ENCODE measurements at regions not wholly inside any gene's neighbourhood (a gene's known extent, or its start where the extent isn't known, plus 50 kb on each side); places are given as distances from the start of the nearest gene placed in this dataset.

DNA sequence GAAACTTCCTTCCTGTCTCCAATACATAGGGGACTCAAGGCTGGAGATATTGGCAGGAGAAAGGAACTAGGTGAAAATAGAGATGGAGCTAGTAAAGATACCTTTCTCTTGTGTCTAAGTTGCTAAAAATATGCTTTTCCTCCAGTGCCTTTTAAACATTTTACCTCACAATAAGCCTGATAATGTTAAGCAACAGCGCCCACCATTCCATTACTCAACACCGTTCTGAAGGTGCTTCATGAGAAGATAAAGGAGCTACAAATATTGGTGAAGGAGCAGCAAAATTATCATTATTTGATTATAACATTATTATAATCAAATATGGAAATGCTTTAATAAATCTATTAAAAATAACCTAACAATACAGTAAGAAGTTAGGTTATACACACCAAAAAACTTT, 83.6 kb upstream of the BARX2 start:
- Histone ChIP-seq H3K36me3 (no peaks in the 10 kb centered on the region), H3K4me3 (no peak overlapping the region), H3K27ac (no peak overlapping the region), H3K27me3 (no peaks in the 10 kb centered on the region), H3K4me1 (no peaks in the 10 kb centered on the region), H3K9me3 (no peaks in the 10 kb centered on the region)
- DNase-seq (ENCODE audit: low spot score in 2 of 2) = no peak
- WGBS = 85% methylated on average over 2 of the region's 2 CpGs
- TF ChIP-seq, protein P1, sequence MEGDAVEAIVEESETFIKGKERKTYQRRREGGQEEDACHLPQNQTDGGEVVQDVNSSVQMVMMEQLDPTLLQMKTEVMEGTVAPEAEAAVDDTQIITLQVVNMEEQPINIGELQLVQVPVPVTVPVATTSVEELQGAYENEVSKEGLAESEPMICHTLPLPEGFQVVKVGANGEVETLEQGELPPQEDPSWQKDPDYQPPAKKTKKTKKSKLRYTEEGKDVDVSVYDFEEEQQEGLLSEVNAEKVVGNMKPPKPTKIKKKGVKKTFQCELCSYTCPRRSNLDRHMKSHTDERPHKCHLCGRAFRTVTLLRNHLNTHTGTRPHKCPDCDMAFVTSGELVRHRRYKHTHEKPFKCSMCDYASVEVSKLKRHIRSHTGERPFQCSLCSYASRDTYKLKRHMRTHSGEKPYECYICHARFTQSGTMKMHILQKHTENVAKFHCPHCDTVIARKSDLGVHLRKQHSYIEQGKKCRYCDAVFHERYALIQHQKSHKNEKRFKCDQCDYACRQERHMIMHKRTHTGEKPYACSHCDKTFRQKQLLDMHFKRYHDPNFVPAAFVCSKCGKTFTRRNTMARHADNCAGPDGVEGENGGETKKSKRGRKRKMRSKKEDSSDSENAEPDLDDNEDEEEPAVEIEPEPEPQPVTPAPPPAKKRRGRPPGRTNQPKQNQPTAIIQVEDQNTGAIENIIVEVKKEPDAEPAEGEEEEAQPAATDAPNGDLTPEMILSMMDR (IDR thresholded peaks at IDR 0.05) = no peak
- TF ChIP-seq POLR2A (IDR thresholded peaks at IDR 0.05) = no peak
- no peak for TF ChIP-seq POLR2AphosphoS5 (IDR thresholded peaks at IDR 0.05)
- TF ChIP-seq EP300 (IDR thresholded peaks at IDR 0.05) = no peak

DNA sequence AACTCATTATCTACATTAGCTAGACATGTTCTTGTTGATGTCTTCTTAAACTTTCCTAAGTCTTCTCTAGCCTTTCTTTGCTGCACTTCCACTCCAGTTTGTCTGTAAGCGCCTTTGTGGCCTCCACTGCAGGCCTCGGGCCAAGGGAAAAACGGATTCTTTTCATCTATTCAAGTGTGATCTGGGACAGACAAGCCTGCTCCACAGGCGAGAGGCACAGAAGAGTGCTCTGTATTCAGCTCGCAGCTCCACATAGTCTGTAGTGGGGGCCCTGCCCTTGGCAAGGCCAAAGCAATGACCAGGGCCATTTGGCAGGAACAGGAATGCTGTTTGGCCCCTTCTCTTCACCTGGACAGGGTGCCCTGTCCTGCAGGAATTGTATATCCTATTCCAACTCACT, 84.1 kb upstream of the BARX2 start:
- Histone ChIP-seq H3K4me3 (no peak overlapping the region), H3K27me3 (no peaks in the 10 kb centered on the region), H3K4me1 (no peaks in the 10 kb centered on the region), H3K36me3 (no peaks in the 10 kb centered on the region), H3K9me3 (no peaks in the 10 kb centered on the region), H3K27ac (no peak overlapping the region)
- WGBS = 59% methylated on average over 5 of the region's 5 CpGs
- TF ChIP-seq POLR2AphosphoS5 (IDR thresholded peaks at IDR 0.05) (no peak), POLR2A (IDR thresholded peaks at IDR 0.05) (no peak), EP300 (IDR thresholded peaks at IDR 0.05) (no peak)
- TF ChIP-seq, protein P1 (IDR thresholded peaks at IDR 0.05) = no peak
- no peak for DNase-seq (ENCODE audit: low spot score in 2 of 2)

DNA sequence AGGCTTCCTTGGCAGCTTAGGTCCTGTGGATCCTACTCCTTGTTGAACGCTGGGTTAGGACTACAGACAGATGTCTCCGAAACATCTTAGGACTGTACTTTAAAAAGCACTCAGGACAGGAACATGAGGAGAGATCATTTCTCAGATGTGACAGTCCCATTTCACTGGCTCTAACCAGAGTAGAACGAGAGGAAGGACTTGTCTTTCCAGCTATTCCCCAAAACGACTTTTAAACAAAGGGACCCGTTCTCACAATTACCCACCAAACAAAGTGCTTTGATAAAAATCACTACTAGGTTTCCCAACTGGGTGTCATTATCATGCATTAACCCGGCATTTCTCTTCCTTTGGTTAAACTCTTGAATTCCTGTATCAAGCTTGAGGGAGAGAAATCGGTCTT, 84.7 kb upstream of the BARX2 start:
- Histone ChIP-seq H3K9me3 (no peaks in the 10 kb centered on the region), H3K4me3 (no peak overlapping the region), H3K36me3 (no peaks in the 10 kb centered on the region), H3K27me3 (no peaks in the 10 kb centered on the region), H3K27ac (no peak overlapping the region), H3K4me1 (no peaks in the 10 kb centered on the region)
- 81% methylated on average over 7 of the region's 7 CpGs for WGBS
- no peak for TF ChIP-seq POLR2A (IDR thresholded peaks at IDR 0.05)
- TF ChIP-seq, protein P1 (IDR thresholded peaks at IDR 0.05) = no peak
- no peak for TF ChIP-seq EP300 (IDR thresholded peaks at IDR 0.05)
- TF ChIP-seq POLR2AphosphoS5 (IDR thresholded peaks at IDR 0.05) = no peak
- DNase-seq (ENCODE audit: low spot score in 2 of 2) = no peak

DNA sequence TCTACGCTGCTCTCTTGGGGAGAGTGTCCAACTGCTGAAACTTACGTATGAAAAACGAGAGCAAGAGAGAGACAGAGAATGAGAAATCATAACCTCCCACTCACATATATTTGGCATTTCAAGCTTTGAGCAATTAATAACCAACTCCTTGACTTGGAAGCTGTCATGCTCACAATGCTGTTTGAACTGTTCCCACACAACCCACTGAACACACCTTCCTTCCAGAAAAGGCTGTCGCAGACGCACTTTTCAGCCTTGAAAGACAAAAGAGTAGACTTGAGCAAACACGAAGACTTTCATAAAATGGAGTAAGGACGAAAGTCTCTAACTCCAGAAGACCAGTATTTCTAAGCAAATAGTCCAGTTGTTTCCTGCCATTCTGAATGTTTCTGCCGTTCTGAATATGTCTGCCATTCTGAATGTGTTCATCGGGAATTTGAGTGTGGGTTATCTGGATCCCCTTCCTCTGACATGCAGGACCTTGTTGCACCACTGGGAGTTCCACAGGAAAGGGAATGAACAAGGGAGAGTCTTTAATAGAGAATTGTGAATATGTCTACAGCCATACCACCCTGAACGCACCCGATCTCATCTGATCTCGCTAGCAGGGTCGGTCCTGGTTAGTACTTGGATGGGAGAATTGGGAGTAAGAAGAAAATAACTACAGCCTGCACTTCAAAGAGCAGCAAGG, 86.2 kb upstream of the BARX2 start:
- TF ChIP-seq POLR2A (IDR thresholded peaks at IDR 0.05) (no peak), POLR2AphosphoS5 (IDR thresholded peaks at IDR 0.05) (no peak), EP300 (IDR thresholded peaks at IDR 0.05) (no peak)
- TF ChIP-seq, protein P1 (IDR thresholded peaks at IDR 0.05) = no peak
- 87% methylated on average over 13 of the region's 13 CpGs for WGBS
- Histone ChIP-seq H3K4me1 (peaks cover 4% of the 10 kb centered on the region), H3K36me3 (no peaks in the 10 kb centered on the region), H3K27ac (no peak overlapping the region), H3K27me3 (no peaks in the 10 kb centered on the region), H3K9me3 (no peaks in the 10 kb centered on the region), H3K4me3 (no peak overlapping the region)
- DNase-seq (ENCODE audit: low spot score in 2 of 2) = no peak

DNA sequence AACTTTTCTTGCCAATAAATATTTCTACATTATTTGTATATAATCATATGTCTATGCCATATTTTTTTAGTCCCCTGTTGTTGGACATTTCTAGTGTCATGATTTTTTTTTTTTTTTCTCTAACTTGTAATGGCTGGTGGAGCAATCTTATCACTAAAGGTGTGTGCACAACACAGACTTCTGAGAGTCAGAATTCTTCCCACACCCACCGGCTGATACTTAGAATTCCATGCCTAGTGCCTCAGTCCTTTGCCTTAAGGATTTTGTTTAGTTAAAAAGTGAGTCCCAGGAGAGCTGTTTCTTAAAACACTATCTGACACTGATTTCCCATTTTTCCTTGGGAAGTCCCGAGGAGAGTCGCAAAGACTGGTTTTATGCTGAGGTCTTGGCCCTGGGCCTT, 87.7 kb upstream of the BARX2 start:
- no peak overlapping the region for H3K27ac ChIP-seq
- TF ChIP-seq, protein P1 (IDR thresholded peaks at IDR 0.05) = no peak
- no peak for TF ChIP-seq EP300 (IDR thresholded peaks at IDR 0.05)
- no peak for TF ChIP-seq POLR2A (IDR thresholded peaks at IDR 0.05)
- no peak for TF ChIP-seq POLR2AphosphoS5 (IDR thresholded peaks at IDR 0.05)
- no peaks in the 10 kb centered on the region for H3K9me3 ChIP-seq
- no peaks in the 10 kb centered on the region for H3K27me3 ChIP-seq
- DNase-seq (ENCODE audit: low spot score in 2 of 2) = no peak
- H3K36me3 ChIP-seq = no peaks in the 10 kb centered on the region
- H3K4me3 ChIP-seq = no peak overlapping the region
- 33% methylated on average over 3 of the region's 3 CpGs for WGBS
- H3K4me1 ChIP-seq = peaks cover 6% of the 10 kb centered on the region
